HG02884 (cell line): ENCODE measurements at regions not wholly inside any gene's neighbourhood (a gene's known extent, or its start where the extent isn't known, plus 50 kb on each side); places are given as distances from the start of the nearest gene placed in this dataset.
"Not testable (repeated sequence)": the region's sequence is repeated elsewhere in the genome, so short reads cannot be mapped to it uniquely, and the experiment has no call there.

Source experiments
- ATAC-seq: cut with Tn5 transposase; IDR thresholded peaks from one replicate; pipeline ENCODE4 v1.9.1; 2021; ENCODE audit warnings: mild to moderate bottlenecking, moderate library complexity; ENCODE audit not compliant: unreplicated experiment

DNA sequence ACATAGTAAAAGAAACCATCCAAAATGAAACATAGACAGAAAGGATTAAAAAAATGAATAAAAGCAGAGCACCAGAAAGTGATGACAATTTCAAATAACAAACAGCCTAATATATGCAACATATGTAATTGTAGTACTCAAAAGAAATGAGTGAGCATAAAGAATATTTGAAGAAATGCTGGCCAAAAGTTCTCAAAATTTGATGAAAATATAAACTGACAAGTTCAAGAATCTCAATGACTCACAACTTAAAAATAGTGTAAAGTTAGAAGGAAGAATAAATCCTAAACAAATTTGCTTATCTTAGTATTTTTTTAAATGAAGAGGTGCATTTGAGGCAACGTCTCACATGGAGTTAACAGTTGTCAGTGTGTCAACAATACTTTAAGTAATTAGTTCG lies 498.9 kb downstream of the SLC6A15 start:
- no peak for ATAC-seq

DNA sequence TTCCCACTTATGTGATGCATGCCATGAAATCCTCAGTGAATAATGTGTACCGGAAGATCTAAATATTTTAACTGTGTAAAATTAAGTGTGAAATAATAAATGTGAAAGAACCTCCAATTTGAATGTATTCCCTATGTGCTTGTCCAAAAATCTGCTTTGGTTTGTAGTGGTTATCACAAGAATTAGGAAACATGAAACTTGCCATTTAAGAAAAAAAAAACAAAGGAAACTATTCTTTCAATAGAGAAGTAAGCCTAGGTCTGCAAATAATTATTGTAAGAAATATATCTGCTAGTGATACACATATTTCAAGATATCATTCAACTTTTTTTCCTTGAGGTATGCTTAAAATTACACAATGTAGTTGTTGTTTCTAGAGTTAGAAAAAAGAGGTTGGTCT lies 500.4 kb downstream of the SLC6A15 start:
- ATAC-seq, result no peak

DNA sequence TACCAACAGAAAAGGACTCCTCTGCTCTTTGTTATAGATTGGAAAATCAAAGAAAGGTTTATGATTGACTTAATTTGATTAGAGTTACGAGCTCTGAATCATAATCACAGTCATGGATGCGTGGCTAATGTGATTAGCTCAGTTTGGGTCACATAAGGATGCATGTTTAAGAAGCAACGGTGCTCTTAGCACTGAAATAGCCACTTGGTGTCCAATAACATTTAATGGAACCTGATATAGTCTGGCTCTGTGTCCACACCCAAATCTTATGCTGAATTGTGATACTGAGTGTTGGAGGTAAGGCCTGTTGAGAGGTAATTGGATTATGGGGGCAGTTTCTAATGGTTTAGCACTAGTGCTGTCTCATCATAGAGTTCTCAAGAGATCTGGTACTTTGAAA lies 501.6 kb downstream of the SLC6A15 start:
- no peak for ATAC-seq

DNA sequence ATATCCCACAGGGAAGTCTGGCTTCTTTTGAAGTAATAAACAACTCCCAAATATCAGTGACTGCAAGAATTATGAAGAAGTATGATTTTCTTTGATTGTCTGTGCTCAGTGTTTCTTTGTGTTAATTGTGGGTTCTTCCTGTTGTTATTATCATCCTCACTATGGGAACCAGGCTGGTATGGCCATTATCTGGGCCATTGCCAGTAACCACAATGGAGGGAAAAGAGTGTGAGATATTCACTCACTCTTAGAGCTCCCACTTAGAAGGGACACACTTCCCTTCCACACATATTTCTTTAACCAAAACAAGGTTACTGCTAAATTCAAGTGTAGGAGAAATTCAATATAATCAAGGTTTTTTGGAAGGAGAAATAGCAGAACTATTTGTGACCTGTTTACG lies 503.7 kb downstream of the SLC6A15 start:
- ATAC-seq, result no peak

DNA sequence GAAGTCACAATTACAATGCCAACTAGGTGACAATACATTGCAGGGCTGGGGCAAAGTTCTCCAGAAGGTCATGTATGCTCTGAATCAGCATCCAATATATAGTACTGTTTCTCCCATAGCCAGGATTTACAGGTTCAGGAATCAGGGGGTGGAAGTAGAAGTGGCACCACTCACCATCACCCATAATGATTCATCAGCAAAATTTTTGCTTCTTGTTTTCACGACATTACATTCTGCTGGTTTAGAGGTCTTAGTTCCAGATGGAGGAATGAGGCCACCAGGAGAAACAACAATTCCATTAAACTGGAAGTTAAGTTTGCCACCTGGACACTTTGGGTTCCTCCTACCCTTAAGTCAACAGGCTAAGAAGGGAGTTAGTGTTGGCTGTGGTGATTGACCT lies 505.9 kb downstream of the SLC6A15 start:
- not testable (repeated sequence) for ATAC-seq

DNA sequence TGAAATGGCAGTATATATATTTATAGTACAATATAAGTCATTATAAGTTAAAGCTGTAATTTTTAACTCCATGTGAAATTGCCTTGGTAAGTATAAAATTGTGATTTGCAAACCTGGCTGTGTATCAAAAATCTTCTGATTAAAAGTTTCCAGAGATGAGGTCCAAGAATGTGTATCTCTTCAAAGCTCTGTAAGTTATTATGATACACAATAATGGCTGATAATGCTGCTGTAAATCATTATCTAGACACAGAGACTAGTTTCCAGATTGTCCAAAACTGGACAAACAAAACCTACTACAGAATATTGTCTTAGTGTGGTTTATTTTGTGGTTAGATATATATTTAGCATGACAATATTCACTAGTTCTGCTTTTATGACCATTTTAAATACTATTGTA lies 514.8 kb downstream of the SLC6A15 start:
- ATAC-seq, result no peak

DNA sequence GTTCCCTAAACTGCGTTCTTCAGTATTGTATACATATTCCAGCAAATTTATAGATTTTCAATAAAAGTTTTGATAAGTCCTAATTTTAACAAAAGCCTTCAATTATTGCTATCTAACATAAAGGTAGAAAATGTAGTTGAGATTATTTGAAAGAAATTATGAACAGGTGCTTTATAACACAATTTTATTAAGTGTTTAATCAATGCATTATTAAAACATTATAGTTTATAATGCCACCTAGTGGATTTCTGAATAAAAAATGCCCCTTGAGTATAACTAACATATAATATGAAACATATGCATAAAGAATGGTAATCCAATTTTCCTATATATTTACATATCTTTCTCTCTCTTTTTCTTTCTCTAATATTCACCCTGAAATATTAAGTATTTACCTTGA lies 515.3 kb downstream of the SLC6A15 start:
- no peak for ATAC-seq

DNA sequence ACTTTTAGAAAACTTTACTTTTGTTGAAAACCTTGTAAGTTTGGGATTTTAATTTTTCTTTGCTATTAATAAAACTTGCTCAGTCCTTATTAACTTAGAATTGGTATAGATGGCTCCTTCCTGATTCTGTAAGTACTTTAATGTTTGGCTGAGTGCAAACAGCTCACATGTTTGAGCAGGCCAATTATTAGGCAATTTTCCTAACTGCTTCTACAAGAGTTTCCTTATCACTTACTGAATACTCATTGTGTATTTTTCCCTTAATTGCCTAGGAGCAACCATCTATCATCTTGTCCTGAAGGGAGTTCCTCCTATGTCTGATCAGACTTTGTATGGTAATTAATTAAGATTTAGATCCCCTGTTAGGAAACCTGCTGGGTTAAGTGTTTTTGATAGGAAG lies 521.4 kb downstream of the SLC6A15 start:
- not testable (repeated sequence) for ATAC-seq

DNA sequence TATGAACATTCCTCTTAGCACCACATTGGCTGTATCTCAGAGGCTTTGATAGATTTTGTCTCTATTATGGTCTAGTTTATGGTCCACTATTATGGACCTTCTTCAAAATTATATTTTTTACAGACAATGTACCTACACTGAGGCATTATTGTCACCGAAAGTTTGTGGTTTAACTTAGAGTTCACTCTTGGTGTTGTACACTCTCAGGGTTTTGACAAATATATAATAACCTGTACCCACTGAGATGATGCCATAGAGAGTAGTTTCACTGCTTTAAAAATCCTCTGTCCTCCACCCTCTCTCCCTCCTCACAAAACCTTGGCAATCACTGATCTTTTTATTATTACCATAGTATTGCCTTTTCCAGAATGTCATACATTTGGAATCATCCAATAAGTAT lies 528.2 kb downstream of the SLC6A15 start:
- no peak for ATAC-seq

DNA sequence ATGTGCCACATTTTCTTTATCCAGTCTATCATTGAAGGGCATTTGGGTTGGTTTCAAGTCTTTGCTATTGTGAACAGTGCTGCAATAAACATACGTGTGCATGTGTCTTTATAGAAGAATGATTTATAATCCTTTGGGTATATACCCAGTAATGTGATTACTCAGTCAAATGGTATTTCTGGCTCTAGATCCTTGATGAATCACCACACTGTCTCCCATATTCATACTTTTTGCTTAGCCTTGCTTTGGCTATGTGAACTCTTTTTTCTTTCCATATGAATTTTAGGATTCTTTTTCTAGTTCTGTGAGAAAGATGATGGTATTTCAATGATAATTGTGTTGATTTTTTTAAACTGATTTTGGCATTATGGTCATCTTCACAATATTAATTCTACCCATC lies 530.1 kb downstream of the SLC6A15 start:
- ATAC-seq, result not testable (repeated sequence)

DNA sequence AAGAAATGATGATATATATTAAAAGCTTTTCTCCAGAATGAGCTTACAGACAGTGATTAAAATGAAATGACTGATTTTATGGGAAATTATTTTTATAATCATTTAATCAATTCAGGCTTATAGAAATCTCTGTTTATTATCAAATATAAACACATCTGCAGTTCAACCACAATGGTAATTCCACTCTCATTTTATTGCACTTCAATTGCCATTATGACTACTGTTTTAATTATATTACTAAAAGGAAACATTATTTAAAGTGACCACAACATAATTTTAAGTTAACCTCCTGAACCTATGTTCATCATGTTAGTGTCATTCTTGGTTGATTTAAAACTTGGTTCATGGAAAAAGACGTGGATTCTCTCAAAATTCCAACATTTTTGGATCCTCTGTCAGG lies 536.3 kb downstream of the SLC6A15 start:
- ATAC-seq, result no peak

DNA sequence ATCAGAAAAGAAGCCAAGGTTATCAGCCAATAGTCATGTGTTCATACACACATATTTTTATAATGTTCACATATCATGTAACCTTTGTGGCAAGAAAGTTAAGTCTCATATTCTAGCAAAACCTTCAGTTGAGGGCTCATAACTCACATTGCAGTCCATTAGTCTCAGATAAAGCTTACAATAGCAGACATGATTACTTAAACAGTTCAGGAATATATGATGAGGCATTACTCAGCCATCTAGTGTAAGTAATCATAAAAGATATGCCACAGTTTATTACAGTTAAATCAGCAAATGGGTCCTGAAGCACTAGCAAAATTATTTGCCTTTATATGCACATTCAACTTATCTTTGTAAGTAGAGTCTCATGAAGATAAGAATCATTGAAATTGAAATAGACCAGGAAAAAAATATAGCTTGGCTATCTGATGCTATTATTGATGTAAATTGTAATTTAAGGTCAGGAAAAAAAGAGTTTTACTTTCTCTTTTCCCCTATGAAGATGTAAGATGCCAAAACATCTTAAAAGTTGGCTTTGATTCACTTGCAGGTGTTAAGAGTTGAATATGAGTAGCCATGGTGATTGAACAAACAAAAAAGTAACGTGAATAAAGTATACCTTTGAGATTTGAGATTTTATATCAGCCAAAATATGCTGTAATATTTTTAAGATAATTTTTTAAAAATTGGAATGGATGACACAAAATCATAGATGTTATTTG lies 537.0 kb downstream of the SLC6A15 start:
- no peak for ATAC-seq

DNA sequence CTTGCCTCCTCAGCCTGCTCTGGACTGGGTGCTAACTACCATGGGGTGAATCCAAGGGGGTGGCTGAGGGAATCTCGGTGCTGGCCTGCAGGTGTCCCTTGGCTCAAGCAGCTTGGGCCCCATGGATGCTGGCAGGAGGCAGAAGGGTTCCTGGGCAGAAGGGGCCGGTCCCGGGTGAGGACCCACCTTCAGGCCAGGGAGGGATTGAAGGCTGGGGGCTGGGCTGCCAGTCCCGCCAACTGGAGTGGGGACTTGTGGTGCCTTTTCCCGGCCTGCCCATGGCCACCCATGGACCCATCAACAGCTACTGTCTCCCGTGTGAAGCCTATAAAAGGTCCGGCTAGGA lies 550.1 kb downstream of the SLC6A15 start:
- no peak for ATAC-seq

DNA sequence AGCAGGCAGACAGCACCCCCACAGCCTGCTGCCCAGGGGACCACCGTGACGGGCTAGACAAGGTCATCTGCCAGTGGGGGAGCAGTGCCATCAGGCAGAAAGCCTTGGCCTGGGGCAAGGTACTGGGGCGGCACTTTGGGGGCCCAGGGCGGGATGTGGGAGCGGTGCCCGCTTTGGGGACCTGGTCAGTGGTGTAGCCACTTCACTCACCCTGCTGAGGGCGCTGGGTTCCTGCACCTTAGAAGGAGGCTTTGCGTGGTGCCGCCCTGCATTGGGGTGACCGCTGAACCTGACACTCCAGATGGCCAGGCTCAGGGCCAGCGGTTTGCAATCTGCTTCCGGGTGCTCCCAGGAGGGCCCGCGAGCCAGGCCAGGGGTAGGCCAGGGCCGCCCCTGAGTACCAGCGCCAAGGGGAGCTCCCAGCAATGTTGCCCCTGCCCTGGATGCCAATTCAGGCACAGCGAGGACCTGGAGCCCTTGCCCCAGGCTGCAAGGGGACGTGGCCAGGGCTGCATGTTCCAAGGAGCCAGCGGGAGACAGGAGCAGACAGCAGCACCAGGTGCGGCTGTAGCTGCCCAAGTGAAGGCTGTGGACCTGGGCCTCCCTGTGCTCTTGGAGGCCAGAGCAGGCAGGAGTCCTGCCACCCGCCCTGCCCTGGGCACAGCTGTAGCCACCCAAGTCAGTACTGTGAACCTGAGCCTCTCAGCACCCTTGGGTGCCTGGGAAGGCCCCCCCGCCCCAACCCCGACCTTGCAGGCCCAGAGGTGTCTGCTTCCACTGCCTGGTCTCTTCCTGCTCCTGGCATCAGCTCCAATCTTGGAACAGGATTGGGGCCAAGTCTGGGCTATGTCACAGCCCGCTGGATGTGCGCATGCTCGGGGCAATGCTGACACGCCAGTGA lies 550.7 kb downstream of the SLC6A15 start:
- no peak for ATAC-seq

DNA sequence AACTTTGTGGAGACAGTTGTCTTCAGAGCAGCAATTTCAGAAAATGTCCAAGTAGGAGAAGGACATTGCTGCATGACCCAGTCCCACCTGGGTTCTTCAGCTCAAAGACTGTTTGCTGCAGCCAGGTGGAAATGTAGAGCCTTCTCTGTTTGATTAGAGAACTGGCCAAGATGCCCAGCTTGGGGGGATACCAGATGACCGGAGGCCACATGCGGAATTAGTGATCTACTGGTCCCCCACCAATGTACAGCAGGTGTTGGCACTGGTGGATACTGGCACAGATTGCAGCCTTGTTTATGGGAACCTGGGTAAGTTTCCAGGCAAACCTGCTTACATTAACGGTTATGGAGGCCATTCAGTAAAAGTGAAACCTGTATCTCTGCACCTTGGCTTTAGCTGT lies 555.3 kb downstream of the SLC6A15 start:
- no peak for ATAC-seq

DNA sequence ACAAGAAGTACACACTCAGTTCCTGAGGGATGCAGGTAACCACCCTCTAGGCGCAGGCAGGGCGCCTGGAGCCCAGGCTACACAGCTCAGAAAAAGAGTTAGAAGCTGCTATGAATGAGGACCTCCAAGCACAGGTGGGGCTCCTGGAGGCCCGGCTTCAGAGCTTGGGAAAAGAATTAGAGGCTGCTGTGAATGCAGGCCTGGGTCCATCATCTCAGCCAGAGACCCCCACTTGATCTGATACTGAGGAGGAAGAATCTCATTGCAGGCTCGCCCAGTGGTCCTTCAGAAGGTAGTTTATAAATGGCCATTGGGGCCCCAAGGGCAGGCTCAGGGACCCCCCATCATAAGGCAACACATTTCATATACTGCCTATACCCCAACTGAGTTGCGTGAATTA lies 556.4 kb downstream of the SLC6A15 start:
- ATAC-seq, result no peak

DNA sequence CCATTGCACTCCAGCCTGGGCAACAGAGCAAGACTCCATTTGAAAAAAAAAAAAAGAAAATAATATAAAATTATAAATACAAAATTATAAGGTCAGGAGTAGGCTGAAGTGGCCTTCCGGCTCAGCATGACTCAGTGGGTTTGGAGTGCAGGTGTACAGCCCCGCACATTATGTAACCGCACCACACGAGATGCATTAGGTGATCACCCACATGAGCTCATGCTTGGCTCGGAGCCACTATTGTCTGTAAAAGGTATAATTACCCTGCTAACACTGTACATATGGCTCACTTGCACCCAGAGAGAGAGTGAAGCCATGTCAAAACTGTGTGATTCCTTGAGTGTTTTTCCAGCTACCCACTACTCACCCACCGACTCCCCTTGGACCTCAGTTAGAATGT lies 557.0 kb downstream of the SLC6A15 start:
- ATAC-seq, result no peak

DNA sequence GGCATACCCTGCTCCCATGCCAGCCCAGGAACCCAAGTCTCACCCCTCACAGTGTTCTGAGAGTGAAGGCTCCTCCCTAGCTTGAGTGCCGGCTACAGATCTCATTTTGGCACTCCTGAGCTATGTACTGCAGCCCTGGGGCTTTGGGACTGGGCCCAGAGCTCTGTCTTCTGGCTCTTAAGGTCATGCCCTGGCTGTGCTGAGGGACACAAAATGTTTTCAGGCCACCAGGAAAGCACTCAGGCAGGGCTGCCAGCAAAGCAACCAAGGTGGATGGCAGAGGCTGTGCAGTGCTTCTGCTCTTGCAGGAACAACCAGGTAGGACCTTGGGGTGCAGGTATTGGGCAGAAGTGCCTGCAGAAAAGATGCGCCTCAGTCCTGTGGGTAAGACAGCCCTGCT lies 564.0 kb downstream of the SLC6A15 start:
- ATAC-seq, result no peak

DNA sequence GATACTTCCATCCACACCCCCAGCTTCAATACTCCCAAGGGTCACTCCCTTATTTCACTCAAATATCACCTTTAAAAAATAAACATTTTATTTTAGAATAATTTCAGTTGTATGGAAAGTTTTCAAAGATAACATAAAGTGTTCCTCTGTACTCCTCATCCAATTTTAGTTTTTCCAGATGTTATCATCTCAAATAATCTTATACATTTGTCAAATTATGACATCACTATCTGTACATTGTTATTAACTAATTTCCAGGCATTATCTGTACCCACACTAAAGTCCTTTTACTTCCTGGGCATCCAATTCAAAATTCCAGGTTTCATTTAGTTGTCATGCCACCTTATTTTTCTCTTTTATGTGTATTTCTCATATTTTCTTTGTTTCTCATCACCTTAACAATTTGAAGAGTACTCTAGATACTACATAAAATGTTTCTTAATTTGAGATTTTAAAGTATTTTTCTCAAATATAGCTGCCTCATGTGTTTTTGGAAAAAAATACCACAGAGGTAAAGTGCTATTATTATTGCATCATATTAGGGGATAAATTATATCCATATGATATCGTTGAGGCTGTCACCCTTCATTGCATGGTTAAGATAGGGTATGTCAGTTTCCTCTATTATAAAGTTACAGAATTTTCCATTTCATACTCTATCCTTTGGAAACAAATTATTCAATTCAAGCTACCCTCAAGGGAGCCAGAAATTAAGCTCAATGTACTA lies 571.0 kb downstream of the SLC6A15 start:
- no peak for ATAC-seq

DNA sequence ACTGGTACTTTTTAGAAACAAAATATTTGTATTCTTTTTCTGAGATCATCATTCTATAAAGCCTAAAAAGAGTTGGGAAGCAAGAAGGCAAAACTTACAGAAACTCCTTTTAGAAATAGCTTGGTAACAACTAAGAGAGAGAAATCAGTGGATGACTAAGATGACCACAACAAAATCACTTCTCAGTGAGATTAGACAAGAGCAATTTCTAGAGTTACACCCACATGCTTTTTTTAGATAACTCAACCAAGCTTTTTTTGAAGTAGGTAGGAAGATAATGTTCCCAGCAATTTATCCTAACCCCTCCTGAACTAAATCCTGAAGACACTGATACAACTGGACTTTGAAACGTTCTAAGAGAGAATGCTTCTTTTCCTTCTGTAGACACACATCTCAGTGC lies 576.4 kb downstream of the SLC6A15 start:
- no peak for ATAC-seq

DNA sequence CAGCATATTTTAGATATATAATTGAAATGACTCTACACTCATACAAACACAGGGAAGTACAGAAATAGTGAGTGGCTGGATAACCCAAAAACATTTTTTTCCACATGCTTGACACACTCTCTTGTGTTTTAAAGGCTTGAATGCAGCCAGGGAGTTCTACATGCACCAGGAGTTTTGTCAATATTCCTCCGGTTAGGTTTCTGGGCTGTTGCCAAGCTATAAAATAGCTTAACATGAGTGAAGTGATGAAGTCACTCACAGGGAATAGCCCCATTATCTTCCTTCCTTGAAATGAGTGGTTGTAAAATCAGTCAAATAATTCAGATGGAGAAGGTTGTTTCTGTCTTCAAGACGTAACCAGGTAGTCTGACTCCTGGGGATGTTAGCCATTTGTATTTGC lies 582.7 kb downstream of the SLC6A15 start:
- ATAC-seq, result no peak

DNA sequence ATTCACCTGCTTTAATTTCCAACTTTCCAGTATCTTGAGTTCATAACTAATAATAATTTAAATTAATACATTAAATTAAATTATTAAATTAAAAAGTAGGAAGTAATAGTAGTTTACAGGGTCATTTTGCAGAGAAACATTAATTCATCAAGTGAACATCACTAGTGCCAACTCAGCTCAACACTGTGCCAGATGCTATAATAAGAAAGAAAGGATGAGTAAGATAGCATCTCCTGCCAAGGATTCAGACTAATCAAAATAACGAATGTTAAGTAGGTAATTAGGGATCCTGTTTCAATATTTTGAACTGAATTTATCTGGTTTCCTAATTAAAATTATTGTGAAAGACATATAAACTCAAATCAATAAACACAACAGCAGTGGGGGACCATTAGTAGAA lies 596.7 kb downstream of the SLC6A15 start:
- no peak for ATAC-seq
